GM13976 (cell line): ENCODE measurements at regions not wholly inside any gene's neighbourhood (a gene's known extent, or its start where the extent isn't known, plus 50 kb on each side); places are given as distances from the start of the nearest gene placed in this dataset.

Experiments
- DNase-seq: peaks from one replicate; pipeline ENCODE4 v3.0.0; 2012; ENCODE audit warnings: low spot score
- in situ Hi-C: fragments of 300-500 bp; cut with MboI; formaldehyde crosslinking; loops from one replicate; pipeline ENCODE4 v1.12.0; 2022; ENCODE audit warnings: low sequenced_read_pairs, mixed read lengths, inconsistent platforms; ENCODE audit not compliant: unreplicated experiment
- TF ChIP-seq, protein P1 (sequence below): IDR thresholded peaks from 2 replicates; pipeline ENCODE4 v1.5.1; 2012; ENCODE audit warnings: borderline replicate concordance, mild to moderate bottlenecking; ENCODE audit not compliant: insufficient read depth; ENCODE audit errors: extremely low read depth, missing control alignments, control extremely low read depth

DNA sequence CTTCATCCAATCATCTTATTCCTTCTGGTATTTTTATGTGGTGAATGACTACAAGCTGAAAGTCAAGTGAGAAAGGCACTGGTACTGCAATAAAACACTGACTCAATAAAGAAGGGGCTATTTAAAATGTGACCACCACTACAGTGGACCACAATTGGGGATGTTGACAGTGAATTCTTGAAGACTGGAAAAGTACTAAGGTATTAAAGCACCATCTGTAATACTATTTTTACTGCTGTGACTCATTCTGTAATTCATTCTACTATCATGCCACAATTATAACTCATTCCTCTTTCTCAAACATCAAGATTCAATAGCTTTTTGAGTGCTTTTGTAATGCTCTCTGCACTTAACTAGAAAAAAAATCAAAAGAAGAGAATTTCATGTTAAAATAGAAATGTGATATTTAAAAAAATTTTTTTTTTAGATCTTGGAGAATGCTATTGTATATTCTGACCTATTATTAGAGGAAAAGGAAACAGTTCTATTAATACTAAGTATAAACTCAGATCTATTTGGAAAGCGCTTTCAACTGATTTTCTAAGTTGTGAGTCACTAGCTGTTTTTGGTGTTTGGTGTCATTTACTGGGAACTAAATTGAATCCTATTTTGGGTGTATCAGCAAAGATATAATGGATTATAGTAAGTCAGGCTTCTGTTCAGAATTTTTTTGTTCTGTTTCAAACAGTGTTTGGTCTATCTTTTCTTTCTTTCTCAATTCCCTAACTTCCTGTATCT is 104.7 kb upstream of the TMEM170B start:
- in situ Hi-C loops = no loop called here
- TF ChIP-seq, protein P1, sequence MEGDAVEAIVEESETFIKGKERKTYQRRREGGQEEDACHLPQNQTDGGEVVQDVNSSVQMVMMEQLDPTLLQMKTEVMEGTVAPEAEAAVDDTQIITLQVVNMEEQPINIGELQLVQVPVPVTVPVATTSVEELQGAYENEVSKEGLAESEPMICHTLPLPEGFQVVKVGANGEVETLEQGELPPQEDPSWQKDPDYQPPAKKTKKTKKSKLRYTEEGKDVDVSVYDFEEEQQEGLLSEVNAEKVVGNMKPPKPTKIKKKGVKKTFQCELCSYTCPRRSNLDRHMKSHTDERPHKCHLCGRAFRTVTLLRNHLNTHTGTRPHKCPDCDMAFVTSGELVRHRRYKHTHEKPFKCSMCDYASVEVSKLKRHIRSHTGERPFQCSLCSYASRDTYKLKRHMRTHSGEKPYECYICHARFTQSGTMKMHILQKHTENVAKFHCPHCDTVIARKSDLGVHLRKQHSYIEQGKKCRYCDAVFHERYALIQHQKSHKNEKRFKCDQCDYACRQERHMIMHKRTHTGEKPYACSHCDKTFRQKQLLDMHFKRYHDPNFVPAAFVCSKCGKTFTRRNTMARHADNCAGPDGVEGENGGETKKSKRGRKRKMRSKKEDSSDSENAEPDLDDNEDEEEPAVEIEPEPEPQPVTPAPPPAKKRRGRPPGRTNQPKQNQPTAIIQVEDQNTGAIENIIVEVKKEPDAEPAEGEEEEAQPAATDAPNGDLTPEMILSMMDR = no peak
- DNase-seq = no peak

DNA sequence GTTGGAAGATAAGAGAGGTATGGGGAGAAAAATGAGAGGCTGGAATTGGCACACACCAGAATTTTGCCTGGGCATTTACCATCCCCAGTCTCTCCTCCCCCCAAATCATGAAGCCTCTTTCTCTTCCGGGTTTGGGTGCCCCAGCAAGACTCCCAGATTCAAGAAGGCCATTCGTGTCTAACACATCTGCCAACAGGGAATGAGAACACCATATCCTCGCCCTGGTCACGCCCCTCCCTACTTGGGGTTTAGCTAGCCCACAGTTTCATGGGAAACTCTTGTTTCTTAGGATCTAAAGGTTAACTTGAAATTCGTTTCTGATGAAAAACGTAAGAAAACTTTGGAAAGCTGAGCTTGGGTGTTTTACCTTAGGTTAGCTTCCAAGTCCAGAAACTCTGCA is 105.5 kb upstream of the TMEM170B start:
- TF ChIP-seq, protein P1 = no peak
- in situ Hi-C loops = no loop called here
- no peak for DNase-seq

DNA sequence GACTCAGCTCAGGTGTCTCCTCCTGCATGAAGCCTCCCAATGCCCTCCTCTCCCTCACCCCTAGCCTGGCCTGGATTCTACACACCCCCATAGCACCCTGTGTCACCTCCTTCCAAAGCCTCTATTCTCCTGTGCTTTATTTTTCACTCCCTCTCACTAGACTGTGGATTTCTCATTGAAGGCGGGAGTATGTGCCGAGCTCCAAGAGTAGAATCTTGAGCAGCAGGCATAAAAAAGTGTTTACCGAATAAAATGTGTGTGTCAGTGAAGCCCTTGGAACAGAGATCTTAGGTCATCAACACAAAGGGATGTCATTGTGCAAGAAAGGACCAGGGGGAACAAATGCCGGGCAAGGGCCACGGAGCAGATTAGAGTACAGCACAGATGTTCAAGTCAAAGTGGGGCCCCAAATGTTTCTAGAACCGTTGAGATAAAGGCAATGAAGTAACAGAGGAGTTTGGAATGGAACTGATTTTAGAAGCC is 106.1 kb upstream of the TMEM170B start:
- TF ChIP-seq, protein P1 = no peak

DNA sequence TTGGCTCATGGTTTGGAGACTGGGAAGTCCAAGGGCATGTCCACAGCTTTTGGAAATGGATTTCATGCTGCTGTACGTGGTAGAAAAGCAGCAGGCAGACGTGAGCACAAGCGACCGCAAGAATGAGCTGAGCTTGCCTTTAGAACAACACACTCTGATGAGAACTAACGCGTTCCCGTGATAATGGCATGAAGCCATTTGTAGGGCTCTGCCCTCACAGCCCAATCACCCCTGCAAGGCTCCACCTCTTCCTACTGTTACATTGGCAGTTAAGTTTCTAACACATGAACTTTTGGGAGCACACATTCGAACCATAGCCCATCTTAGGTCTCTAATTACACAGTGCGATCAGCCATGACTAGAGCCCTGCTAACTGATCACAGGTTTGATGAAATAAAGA is 107.5 kb upstream of the TMEM170B start:
- DNase-seq = no peak
- in situ Hi-C loops = no loop called here
- TF ChIP-seq, protein P1 = no peak

More for the DNA sequence above, 106.1 kb upstream of the TMEM170B start:
- in situ Hi-C loops = no loop called here
- no peak for DNase-seq

DNA sequence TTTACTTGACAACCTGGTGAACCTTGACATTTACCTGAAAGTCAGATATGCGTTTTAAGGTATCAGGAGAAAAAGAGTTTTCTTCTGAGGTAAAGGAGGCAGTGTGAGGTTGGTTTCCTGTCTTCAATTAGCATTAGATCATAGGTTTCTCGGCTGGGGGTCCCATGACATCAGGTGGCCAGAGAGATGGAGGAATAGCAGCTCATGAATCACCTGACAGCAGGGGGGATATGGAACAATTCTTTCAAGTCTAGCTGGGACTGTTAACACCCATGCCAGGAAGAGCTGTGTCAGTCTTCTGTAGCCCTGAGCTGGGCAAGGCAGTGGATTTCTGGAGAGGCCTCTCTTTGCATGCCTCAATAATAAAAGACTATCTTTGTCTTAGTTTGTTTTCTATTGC is 108.0 kb upstream of the TMEM170B start:
- DNase-seq = no peak
- in situ Hi-C loops = no loop called here
- TF ChIP-seq, protein P1 = no peak

DNA sequence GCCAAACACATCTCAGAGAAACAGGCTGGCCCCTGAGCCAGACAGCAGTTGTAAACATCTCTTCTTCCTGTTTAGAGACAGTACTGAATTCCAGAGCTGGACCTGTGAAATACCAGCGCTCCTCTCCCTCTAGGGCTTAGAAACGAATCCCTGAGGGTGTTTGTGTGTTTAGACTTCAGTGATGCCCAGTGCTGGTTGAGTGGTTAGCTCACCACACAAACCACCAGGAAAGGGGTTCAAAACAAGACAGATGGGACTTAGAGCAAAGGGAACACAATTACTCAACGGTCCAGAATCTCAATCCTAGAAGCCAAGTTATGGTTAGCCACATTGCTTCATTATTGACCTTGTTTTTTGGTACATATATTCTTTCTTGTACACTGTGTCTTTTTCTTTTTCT is 108.7 kb upstream of the TMEM170B start:
- TF ChIP-seq, protein P1 = no peak
- in situ Hi-C loops = no loop called here
- DNase-seq = no peak
